SK-N-SH treated with all-trans-retinoic acid at 6 μM for 48 hours (cell line): ENCODE measurements at regions not wholly inside any gene's neighbourhood (a gene's known extent, or its start where the extent isn't known, plus 50 kb on each side); places are given as distances from the start of the nearest gene placed in this dataset.

Experiments
- ARNTL ChIP-seq: fragments of 450-650 bp; formaldehyde crosslinking; IDR thresholded peaks from 2 replicates; pipeline ENCODE4 v1.5.0; 2020; ENCODE audit warnings: low read depth, mild to moderate bottlenecking, moderate library complexity, borderline replicate concordance
- CSDC2 ChIP-seq: fragments of 250-450 bp; sonication (Bioruptor Pico); IDR thresholded peaks from 2 replicates; pipeline ENCODE4 v1.5.0; 2020; ENCODE audit warnings: mild to moderate bottlenecking, moderate library complexity
- GLIS3 ChIP-seq: fragments of 250-450 bp; sonication (Bioruptor Pico); IDR thresholded peaks from 2 replicates; pipeline ENCODE4 v1.5.0; 2020; ENCODE audit warnings: mild to moderate bottlenecking, moderate library complexity
- ISL1 ChIP-seq: fragments of 250-450 bp; sonication (Bioruptor Pico); IDR thresholded peaks from 2 replicates; pipeline ENCODE4 v2.1.2; 2022; ENCODE audit warnings: mild to moderate bottlenecking, moderate library complexity
- PPARA ChIP-seq: fragments of 250-450 bp; sonication (Bioruptor Pico); IDR thresholded peaks from 2 replicates; pipeline ENCODE4 v1.5.0; 2020; ENCODE audit warnings: mild to moderate bottlenecking, borderline replicate concordance
- TCF4 ChIP-seq: fragments of 250-450 bp; sonication (Bioruptor Pico); IDR thresholded peaks from 2 replicates; pipeline ENCODE4 v1.8.0; 2021; ENCODE audit warnings: mild to moderate bottlenecking, moderate library complexity, borderline replicate concordance
- TOX ChIP-seq: fragments of 250-450 bp; sonication (Bioruptor Pico); IDR thresholded peaks from 2 replicates; pipeline ENCODE4 v1.8.0; 2021; ENCODE audit warnings: mild to moderate bottlenecking, moderate library complexity, borderline replicate concordance
- ZFP3 ChIP-seq: fragments of 250-450 bp; sonication (Bioruptor Pico); IDR thresholded peaks from 2 replicates; pipeline ENCODE4 v1.5.0; 2020; ENCODE audit warnings: mild to moderate bottlenecking, moderate library complexity
- TF ChIP-seq, protein P1 (sequence below): fragments of 250-450 bp; sonication (Bioruptor Pico); IDR thresholded peaks from 2 replicates; pipeline ENCODE4 v1.8.0; 2020; ENCODE audit warnings: mild to moderate bottlenecking, moderate library complexity, borderline replicate concordance
- TF ChIP-seq, protein P2 (sequence below): fragments of 250-450 bp; sonication (Bioruptor Pico); IDR thresholded peaks from 2 replicates; pipeline ENCODE4 v1.5.1; 2020; ENCODE audit warnings: low read depth, mild to moderate bottlenecking, moderate library complexity
- TF ChIP-seq, protein P3 (sequence below): fragments of 250-450 bp; sonication (Bioruptor Pico); IDR thresholded peaks from 2 replicates; pipeline ENCODE4 v1.5.1; 2021; ENCODE audit warnings: mild to moderate bottlenecking, moderate library complexity
- TF ChIP-seq, protein P4 (sequence below): fragments of 250-450 bp; sonication (Bioruptor Pico); IDR thresholded peaks from 2 replicates; pipeline ENCODE4 v1.8.0; 2021; ENCODE audit warnings: low read depth, mild to moderate bottlenecking, moderate library complexity, borderline replicate concordance

DNA sequence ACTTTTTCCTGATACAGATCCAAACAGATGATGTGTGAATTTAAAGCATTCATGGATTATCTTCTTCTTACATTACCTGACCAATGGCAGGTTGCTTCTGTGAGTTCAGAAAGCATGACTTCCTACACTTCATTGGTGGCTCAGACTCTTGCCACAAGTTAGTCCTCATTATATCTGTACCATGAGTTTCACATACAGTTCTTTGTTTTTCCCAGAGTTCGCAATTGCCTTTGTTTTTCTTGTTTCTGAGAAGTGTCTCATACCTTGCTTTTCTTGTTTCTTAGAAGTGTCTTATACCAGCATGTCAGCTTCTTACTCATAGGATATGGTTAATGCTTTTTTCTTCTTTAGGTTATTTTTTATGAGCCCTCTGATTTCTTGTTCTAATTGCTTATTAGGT lies 133.8 kb upstream of the TLE3 start:
- TF ChIP-seq, protein P1, sequence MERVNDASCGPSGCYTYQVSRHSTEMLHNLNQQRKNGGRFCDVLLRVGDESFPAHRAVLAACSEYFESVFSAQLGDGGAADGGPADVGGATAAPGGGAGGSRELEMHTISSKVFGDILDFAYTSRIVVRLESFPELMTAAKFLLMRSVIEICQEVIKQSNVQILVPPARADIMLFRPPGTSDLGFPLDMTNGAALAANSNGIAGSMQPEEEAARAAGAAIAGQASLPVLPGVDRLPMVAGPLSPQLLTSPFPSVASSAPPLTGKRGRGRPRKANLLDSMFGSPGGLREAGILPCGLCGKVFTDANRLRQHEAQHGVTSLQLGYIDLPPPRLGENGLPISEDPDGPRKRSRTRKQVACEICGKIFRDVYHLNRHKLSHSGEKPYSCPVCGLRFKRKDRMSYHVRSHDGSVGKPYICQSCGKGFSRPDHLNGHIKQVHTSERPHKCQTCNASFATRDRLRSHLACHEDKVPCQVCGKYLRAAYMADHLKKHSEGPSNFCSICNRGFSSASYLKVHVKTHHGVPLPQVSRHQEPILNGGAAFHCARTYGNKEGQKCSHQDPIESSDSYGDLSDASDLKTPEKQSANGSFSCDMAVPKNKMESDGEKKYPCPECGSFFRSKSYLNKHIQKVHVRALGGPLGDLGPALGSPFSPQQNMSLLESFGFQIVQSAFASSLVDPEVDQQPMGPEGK (CRISPR knock-in tag), result no peak
- TF ChIP-seq CSDC2 (no peak), TOX (CRISPR knock-in tag) (no peak), ZFP3 (no peak), PPARA (CRISPR knock-in tag) (no peak), ISL1 (CRISPR knock-in tag) (no peak), TCF4 (no peak), GLIS3 (no peak), ARNTL (CRISPR knock-in tag) (no peak)
- TF ChIP-seq, protein P2, sequence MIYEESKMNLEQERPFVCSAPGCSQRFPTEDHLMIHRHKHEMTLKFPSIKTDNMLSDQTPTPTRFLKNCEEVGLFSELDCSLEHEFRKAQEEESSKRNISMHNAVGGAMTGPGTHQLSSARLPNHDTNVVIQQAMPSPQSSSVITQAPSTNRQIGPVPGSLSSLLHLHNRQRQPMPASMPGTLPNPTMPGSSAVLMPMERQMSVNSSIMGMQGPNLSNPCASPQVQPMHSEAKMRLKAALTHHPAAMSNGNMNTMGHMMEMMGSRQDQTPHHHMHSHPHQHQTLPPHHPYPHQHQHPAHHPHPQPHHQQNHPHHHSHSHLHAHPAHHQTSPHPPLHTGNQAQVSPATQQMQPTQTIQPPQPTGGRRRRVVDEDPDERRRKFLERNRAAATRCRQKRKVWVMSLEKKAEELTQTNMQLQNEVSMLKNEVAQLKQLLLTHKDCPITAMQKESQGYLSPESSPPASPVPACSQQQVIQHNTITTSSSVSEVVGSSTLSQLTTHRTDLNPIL (CRISPR knock-in tag), result no peak
- TF ChIP-seq, protein P3, sequence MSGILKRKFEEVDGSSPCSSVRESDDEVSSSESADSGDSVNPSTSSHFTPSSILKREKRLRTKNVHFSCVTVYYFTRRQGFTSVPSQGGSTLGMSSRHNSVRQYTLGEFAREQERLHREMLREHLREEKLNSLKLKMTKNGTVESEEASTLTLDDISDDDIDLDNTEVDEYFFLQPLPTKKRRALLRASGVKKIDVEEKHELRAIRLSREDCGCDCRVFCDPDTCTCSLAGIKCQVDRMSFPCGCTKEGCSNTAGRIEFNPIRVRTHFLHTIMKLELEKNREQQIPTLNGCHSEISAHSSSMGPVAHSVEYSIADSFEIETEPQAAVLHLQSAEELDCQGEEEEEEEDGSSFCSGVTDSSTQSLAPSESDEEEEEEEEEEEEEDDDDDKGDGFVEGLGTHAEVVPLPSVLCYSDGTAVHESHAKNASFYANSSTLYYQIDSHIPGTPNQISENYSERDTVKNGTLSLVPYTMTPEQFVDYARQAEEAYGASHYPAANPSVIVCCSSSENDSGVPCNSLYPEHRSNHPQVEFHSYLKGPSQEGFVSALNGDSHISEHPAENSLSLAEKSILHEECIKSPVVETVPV (CRISPR knock-in tag), result no peak
- TF ChIP-seq, protein P4, sequence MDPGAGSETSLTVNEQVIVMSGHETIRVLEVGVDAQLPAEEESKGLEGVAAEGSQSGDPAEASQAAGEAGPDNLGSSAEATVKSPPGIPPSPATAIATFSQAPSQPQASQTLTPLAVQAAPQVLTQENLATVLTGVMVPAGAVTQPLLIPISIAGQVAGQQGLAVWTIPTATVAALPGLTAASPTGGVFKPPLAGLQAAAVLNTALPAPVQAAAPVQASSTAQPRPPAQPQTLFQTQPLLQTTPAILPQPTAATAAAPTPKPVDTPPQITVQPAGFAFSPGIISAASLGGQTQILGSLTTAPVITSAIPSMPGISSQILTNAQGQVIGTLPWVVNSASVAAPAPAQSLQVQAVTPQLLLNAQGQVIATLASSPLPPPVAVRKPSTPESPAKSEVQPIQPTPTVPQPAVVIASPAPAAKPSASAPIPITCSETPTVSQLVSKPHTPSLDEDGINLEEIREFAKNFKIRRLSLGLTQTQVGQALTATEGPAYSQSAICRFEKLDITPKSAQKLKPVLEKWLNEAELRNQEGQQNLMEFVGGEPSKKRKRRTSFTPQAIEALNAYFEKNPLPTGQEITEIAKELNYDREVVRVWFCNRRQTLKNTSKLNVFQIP (CRISPR knock-in tag), result no peak
